ENCODE measurements at regions not wholly inside any gene's neighbourhood (a gene's known extent, or its start where the extent isn't known, plus 50 kb on each side); places are given as distances from the start of the nearest gene placed in this dataset.
A peak's percentile ranks its signal among the peaks of the same experiment; 100 is the strongest.
"Not testable (repeated sequence)": the region's sequence is repeated elsewhere in the genome, so short reads cannot be mapped to it uniquely, and the experiment has no call there.

DNA sequence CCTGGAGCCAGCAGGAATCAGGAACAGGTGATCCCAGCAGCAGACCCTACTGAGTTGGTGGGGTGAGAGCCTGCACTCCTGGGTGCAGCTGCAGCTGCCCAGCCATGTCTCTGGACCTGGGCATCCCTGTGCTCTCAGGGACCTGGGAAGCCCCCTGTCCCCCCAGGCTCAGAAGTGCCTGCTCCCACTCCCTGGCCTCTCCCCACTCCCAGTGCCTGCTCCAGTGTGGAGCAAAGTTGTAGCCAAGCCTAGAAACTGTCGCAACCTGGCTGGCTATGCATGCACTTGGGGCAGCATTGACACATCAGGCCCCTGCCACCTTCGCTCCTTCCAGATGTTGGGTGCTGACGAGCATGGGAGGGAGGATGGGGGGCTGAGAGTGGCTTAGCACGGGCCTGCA is 1124.7 kb upstream of the ACVR2A start:
- DNase-seq (ENCODE audit: low read depth in 2 of 2): no peak

DNA sequence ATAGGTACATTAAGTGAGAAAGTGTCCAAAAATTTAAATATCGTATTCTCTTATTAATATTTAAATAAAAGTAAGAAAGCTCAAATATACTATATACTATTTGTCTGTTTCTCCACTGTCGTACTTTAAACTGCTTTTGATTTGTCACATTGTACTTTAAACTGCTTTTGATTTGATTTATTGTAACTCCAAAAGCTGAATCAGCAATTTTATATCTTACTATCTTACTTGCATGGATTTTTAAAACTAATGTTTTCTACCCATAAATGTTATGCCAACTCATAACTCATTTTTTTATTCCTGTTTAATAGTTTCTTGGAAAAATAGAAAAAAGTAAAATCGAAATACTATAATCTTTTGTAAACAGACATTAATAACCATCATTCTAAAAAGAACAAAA is 1128.2 kb upstream of the ACVR2A start:
- DNase-seq (ENCODE audit: low read depth in 2 of 2): no peak

DNA sequence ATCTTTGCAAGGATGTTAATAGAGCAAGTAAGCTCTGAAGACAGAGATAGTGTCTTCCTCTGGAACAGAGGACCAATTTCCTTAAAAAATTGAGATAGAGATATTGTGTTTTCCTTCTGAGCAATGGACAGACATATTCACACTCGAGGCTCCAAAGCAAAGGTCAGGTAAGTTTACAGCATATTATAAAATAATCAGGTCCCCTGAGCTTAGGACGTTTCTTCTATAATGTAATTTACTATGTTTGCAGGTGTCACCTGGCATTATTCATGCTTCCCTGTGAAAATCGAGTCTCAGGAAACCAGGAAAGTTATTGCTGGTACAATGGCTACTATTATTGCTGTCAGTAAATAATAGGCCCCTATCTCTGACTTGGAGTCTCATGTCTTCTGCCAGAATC is 1135.8 kb upstream of the ACVR2A start:
- DNase-seq (ENCODE audit: low read depth in 2 of 2): no peak

DNA sequence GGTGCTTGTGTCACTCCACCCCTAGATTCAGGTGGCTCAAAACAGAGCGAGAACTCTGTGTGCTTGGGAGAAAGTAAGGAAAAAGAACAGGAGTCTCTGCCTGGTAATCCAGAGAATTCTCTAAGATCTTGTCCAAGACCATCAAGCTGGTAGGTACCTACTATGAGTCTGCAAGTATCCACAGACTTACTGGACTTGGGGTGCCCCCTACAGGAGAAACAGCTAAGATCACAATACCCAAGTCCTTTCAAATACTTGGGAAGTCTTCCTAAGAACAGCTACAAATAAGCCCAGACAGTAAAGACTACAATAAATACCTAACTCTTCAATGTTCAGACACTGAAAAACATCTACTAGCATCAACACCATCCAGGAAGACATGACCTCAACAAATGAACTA is 1143.6 kb upstream of the ACVR2A start:
- no peak for DNase-seq (ENCODE audit: low read depth in 2 of 2)

DNA sequence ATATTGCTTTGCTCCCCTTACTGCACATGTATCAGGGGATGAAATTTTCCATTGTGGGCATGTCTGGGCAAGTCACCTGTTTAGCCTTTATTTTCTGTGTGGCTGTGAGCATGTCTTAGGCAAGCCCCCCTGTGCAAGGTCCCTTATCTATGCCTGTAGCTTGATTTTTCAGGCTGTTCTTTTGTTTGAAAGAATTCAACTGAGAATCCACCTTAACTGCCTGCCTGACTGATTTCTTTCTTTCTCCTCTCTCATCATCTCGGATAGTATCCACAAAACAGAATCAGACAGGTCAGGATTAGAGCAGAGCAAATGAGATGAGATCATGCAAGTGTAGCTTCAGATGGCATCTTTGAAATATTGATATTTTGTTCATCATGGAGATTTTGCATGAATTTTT is 1147.5 kb upstream of the ACVR2A start:
- no peak for DNase-seq (ENCODE audit: low read depth in 2 of 2)

DNA sequence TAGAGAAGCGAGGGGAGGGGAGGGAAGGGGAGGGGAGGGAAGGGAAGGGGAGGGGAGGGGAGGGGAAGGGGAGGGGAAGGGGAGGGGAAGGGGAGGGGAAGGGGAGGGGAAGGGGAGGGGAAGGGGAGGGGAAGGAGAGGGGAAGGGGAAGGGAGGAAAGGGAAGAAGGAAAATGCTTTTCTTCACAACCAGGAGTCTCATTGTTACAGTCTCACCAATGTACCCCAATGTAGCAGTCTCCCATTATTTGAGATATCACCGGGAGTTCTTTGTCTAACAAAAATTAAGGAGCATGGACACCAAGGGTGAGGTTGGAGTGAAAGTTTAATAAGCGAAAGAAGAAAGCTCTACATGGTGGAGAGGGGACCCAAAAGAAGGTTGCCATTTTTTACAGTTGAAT is 1148.0 kb upstream of the ACVR2A start:
- not testable (repeated sequence) for DNase-seq (ENCODE audit: low read depth in 2 of 2)

DNA sequence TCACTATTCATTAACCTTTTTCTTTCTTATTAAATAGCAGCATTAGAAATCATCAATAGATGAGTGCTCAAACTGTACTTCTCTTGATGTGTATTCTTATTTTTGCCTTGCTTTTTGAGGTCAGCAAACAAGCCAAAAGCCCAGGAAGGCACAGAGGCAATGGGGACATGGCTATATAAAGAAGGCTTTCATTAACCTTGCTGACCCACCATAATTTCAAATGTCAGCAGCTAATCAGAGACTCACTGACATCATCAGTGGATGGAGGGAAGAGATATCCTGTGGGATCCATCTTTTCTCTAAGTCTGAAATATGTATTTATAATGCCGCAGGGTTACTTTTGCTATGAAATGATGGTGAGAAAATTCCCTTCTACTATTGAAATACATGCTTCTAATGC is 1162.8 kb upstream of the ACVR2A start:
- no peak for DNase-seq (ENCODE audit: low read depth in 2 of 2)

DNA sequence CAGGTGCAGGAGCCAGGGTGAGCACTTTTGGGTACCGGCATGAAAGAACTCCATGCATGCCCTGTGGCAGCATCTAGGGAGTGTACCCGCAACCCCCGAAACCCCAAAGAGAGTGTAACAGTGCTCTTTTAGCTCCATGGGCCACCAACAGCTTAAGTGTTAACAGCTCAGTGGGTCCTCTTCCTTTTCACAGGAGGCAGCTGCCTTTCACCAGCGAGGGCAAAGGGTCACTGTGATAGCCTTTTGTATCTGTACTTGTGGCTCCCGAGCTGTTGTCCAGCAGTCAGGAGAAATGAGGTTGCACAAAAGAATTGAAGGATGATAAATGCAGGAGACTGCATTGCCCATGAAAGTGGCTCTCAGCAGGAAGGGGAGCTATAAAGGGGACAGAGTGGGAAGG is 1166.3 kb upstream of the ACVR2A start:
- no peak for DNase-seq (ENCODE audit: low read depth in 2 of 2)

DNA sequence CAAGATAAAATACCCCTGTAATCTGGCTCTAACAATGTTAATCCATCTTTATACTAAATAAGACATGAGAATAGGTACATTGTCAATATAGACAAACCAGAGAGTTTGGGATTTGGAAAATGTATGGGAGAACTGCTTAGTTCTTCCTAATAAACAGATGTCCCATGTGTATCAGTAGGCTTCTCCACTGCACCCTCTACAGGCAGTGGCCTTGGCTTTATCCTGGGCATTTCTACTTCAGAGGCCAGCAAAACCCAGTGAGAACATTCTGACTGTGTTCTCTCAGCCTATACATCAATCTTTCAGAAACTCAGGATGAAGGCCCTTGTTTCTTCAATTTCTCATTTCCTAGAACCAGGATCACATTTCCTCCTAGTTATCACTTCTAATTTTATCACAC is 1167.5 kb upstream of the ACVR2A start:
- DNase-seq (ENCODE audit: low read depth in 2 of 2): no peak

DNA sequence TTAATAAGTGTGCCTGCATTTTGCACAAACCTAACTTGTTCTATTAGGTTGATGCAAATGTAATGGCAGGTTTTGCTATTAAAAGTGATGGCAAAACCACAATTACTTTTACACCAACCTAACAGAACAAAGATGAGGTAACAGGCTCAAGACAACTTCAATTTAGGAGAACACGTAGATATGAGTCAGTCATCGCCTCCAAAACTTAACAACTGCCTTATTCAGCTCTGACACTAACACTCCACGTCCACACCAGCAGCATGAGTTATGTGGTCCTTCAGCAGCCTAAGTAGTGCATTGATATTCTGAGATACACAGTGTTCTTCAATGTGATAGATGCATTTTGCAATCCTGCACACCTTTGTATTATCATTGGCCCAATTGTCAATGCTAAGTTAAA is 1175.1 kb upstream of the ACVR2A start:
- DNase-seq (ENCODE audit: low read depth in 2 of 2): no peak

DNA sequence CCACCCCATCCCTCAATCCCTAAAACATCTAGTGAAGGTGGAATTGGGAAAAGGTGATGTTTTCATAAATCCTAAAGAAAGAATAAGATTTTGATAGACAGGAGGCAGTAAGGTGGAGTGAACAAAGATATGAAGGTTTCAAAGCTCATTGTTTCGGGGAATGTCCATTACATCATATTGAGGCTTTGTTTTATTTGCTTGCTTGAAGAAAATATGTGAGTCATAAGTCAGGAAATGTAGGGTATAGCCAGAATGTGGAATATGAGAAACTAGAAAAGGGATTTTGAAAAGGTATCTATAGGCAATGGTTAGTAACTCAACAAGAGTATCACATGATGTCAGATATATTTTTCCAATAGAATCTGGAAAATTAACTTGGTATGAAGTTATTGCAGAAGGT is 1178.5 kb upstream of the ACVR2A start:
- DNase-seq (ENCODE audit: low read depth in 2 of 2): peak in 1 of 2 donors; percentile 43

DNA sequence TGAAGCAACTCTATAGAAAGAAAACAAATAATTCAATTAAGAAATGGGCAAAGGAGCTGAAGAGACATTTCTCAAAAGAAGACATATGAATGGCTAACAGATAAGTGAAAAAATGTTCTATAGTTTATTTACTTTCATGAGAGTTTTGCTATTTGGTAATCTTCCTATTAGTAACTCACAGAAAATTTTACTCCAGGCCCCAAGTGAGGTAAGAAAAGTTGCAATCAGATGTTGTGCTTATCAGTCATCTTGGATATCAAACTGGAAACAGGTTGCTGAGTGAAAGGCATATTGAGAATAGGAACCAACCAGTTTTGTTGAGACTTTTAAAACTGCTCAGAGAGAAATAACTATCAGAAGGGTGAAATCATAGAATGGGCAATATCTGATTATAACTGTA is 1179.0 kb upstream of the ACVR2A start:
- no peak for DNase-seq (ENCODE audit: low read depth in 2 of 2)

DNA sequence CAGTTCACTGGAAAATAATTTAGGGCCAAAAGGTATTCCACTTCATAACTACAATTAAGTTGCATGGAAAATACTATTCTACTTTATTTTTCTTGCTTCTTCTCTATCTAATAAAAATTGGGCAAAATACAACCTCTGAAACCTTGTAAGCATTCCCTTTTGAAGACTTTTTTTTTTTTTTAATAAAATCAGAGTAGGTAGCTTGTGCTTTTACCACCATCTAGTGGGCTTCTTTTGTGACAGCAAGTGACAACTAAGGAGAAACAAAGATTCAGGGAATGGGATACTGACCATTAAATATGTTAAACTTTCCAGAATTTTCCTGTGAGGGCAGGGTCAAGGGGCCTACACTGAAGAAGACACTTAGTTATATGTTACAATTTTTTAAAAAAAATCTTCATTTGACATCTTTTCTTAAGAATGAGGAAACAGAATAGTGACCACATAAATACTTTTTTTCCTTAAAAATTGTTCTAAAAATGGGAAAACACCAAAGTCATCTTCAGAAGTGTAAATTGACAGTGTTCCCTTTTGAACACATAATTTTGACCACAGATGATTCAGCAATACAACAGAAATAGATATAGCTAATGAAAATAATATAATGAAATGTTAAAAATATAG is 1183.2 kb upstream of the ACVR2A start:
- peak; percentile 43 to 48 for DNase-seq (ENCODE audit: low read depth in 2 of 2)

DNA sequence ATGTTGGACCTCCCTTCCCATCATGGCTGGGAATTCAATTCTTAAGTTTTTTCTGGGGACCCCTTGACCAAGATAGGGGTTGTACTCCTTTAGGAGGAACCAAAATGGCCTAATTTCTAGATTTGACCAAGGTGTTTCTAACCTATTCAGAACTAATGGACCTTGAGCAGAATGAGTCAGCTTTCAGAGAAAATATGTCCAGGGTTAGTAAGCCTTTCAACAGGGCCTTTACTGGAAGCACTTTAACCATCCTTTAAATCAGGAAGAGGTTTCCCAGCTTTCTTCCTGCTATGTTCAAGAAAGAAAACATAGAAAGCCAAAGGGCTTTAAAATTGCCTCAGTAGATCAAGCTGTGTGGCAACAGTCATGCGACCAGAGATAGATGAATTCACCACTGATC is 1184.9 kb upstream of the ACVR2A start:
- no peak for DNase-seq (ENCODE audit: low read depth in 2 of 2)

DNA sequence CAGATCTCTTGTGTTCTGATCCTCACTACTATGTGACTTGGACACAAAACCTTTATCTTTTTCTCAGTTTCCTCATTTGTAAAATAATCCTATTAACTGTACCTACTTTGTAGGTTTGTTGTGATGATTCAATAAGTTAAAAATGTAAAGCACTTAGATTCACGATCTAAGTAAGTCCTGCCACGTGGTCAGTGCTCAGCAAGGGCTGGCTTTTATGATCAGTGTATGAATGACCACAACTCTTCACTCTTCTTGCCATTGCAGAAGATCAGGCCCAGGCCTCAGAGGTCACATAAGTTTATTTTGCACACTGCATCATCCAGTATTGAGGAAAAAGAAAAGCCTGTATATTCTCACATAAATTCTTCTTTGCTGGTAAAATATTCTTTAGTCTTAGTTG is 1192.5 kb upstream of the ACVR2A start:
- DNase-seq (ENCODE audit: low read depth in 2 of 2): no peak

DNA sequence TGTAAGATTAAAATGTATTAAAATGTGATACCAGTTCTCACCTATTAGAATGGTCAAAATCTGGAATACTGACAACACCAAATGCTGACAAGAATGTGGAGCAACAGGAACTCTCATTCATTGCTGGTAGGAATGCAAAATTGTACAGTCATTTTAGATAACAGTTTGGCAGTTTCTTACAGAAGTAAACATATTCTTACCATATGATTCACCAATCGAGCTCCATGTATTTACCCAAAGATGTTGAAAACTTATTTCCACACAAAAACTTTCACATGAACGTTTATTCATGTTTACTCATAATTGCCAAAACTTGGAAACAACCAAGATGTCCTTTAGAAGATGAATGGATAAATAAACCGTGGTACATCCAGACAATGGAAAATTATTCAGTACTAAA is 1193.5 kb upstream of the ACVR2A start:
- DNase-seq (ENCODE audit: low read depth in 2 of 2): no peak

DNA sequence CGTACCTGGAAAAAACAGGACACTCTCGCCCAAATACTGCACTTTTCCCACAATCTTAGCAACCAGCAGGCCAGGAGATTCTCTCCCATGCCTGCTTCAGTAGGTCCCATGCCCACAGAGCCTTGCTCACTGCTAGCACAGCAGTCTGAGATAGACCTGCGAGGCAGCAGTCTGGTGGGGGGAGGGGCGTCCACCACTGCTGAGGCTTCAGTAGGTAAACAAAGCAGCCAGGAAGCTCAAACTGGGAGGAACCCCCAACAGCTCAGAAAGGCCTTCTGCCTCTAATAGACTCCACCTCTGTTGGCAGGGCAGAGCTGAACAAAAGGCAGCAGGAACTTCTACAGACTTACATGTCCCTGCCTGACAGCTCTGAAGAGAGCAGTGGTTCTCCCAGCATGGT is 1202.8 kb upstream of the ACVR2A start:
- DNase-seq (ENCODE audit: low read depth in 2 of 2): no peak

DNA sequence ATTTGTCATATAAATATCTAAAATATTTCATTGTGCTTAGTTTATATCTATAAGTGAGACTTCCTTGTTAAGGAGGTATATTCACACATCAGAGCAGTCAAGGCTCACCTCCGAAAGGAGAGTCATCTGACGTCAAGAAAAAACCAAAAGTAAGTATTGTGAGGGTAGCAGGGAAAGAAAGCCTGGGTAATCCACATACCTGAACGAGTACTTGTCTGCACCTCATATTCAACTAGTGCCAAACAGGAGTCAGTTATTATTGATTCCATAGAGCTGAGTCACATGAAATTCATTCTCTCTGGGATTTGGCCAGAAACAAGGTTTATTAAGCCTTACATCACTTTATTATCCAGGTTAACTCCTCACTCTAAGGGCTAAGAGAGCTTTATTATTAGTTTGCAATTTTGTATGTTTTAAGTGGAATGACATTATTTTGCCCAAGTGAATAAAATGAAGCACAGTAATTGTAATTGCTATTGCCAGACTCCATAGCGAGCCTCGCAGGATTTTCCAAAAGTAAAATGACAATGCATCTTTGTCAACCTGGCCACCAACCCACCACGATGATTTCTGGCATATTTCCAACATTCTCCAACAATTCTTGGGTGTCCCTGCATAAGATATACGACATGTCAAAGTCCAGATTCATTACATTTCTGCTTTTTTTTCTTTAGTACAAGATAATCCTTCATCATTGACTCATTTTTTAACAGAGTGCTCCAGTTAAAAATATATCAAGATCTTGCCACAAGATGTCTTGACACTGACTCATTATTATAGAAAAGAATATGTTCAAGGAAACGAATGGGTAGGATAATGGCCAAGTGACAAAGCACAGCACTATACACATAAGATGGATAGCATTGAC is 1210.4 kb upstream of the ACVR2A start:
- DNase-seq (ENCODE audit: low read depth in 2 of 2): no peak

DNA sequence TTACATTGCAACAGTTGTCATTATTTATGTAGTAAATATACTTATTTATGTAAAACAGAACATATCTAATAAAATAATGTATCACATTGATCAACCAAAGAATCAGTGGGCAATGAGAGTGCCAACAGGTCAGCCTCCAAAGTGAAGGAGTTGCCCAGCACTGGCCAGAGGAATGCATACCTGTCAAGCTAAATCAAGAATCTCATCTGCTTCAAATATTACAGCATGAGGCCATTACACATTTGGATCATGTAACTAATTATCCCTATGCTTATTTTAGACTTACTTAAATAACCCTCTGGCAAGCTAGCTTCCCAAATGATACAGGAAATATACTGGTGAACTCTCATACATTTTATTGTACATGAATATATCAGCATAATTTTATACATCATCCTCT is 1211.7 kb upstream of the ACVR2A start:
- DNase-seq (ENCODE audit: low read depth in 2 of 2): no peak

DNA sequence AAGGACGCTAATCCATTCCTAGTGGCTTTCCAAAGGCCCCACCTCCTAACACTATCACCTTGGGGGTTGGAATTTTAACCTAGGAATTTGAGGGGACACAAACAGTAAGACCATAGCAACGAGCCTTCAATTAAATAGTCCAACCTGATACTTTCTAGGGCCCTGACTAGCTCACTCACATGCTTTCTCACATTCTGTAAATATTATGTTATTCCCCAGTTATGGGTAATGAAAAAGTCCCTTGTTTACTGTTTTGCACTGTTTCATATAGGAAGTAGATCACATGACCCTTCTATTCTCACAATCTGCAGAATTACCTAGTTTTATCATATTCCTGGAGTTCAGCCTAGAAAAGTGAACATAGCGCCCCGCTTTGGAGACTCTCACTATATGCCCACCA is 1212.1 kb upstream of the ACVR2A start:
- no peak for DNase-seq (ENCODE audit: low read depth in 2 of 2)

DNA sequence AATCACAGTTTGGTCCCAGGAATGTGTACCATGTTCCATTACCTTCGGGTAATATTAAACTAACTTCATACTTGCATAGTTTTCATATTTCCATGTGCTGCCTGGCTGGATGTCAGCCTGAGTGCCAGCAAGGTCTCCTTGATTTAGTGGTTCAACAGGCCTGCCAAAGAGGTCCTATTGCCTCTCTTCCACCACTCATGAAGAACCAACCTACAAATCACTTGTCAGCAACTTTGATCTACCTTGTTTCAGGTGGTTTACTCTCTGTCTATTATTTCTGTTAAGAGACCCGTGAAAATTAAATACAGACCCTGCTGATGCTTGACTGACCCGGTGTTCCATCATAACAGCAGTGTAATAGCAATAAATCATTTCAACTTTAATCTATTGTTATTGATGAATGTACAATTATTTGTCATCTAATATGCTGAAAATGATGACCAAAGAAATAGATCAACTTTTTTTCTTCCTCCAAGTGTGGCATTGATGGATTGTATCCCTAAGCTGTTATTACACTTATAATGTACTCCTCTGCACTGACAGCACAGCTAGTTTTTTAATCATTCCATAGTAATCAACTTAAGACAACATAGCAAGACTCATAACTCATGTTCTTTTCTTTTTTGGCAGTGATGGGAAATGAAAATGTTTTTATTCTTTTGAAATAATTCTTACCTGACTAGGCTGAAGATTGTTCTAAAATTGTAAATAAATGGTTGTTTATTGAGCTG is 1220.2 kb upstream of the ACVR2A start:
- no peak for DNase-seq (ENCODE audit: low read depth in 2 of 2)

DNA sequence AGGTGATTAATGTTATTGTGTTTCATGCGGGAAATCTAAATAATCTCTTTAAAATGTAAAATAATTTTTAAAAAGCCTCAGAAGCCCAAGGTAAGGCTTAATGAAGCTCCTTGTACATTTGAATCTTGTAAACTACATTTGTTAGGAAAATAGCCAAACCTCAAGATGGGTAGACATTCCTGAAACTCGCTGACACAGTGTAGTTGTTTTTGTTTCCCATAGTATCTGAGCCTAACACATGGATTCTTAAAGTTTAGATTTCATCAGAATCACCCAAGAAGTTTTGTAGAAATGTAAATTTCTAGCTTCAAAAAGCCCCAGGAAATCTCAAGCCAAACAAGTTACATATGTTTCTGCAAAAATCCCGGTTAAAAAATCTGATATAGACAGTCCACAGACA is 1221.1 kb upstream of the ACVR2A start:
- no peak for DNase-seq (ENCODE audit: low read depth in 2 of 2)

DNA sequence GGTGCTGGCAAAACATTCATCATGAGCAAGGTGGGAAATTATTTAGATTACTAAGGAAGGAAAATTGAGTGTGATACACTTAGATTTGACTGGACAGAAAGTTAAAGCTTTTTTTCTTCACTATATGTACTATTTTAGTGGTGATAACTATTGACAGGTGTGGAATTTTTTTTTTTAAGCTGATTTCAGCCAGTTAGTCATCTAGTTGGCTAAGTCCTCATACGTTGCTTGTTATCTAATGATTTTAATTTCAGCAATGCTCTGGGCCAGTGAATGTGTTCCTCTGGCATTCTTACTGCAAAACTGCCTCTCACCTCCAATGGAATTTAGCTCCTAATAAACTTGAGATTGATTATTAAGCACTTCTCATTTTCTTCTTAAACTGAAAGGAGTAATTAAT is 1223.2 kb upstream of the ACVR2A start:
- DNase-seq (ENCODE audit: low read depth in 2 of 2): no peak

All from lung microvascular endothelial cell (primary cell).